Ovary (tissue), 7 donors: ENCODE measurements at regions not wholly inside any gene's neighbourhood (a gene's known extent, or its start where the extent isn't known, plus 50 kb on each side); places are given as distances from the start of the nearest gene placed in this dataset.

Experiments
- DNase-seq, 5 donors: peaks; one replicate each; pipeline ENCODE4 v3.0.0-alpha.2; 2019 to 2020
- H3K27ac ChIP-seq, 2 donors: fragments of 200-600 bp; one replicate each; pipeline versions ENCODE4 v1.5.1 to v1.8.0; 2019 to 2022
- H3K27me3 ChIP-seq: fragments of 200-600 bp; one replicate; pipeline ENCODE4 v1.8.0; 2022
- H3K36me3 ChIP-seq: fragments of 200-600 bp; sonication (generic); one replicate; pipeline ENCODE4 v1.5.1; 2019
- H3K4me1 ChIP-seq: one replicate; pipeline ENCODE4 v1.8.1; 2013; ENCODE audit warnings: mild to moderate bottlenecking, moderate library complexity; ENCODE audit not compliant: insufficient read depth
- H3K4me3 ChIP-seq: fragments of 200-600 bp; sonication (generic); one replicate; pipeline ENCODE4 v1.5.1; 2017
- H3K9me3 ChIP-seq, 2 donors: fragments of 200-600 bp in 1 of 2; sonication (generic) in 1 of 2; one replicate each; pipeline versions ENCODE4 v1.5.1 to v1.8.1; 2013 to 2019; ENCODE audit warnings: mild to moderate bottlenecking in 1 of 2, moderate library complexity in 1 of 2
- CTCF ChIP-seq, 3 donors: fragments of 450-650 bp in 2 of 3; fragments of 200-600 bp in 1 of 3; IDR thresholded peaks; one replicate each; pipeline versions ENCODE4 v1.5.1 to v1.8.0; 2016 to 2022; ENCODE audit warnings: antibody characterized with exemption in 3 of 3, mild to moderate bottlenecking in 1 of 3
- EP300 ChIP-seq: sonication (generic); formaldehyde crosslinking; IDR thresholded peaks from one replicate; pipeline ENCODE4 v1.6.1; 2017; ENCODE audit warnings: antibody characterized with exemption
- POLR2A ChIP-seq: fragments of 450-650 bp; IDR thresholded peaks from one replicate; pipeline ENCODE4 v1.6.1; 2017; ENCODE audit warnings: antibody characterized with exemption, mild to moderate bottlenecking, moderate library complexity
- WGBS, 3 donors: extraction: QIAGEN DNeasy Blood & Tissue Kit in 1 of 3; methylation state at CpG; one replicate each; pipeline versions ENCODE4 v1.1.5 to v1.1.7; 2013 to 2017; 5-methylcytosine and 5-hydroxymethylcytosine counted together
- intact Hi-C, 4 donors: fragments of 100-400 bp; cut with DNase I; formaldehyde crosslinking; loops; one replicate each; pipeline versions ENCODE4 v1.11.0 to v1.15.1; 2022 to 2023
- donor health status: DM: no; HTN: no; CAD: no; lungs with moderate emphysema.
- donor health status: DM: no; HTN: no; CAD: no.
- donor health status: Bipolar disorder and iron deficiency.
- donor health status: DM: no; HTN: no; CAD: no.
- donor health status: DM: yes; HTN: yes; CAD: no.

GRCh38 chr16:64542152-64542551 lies 579.7 kb downstream of the CDH11 start:
- no peaks in the 10 kb centered on the region for H3K4me1 ChIP-seq
- no peak for DNase-seq
- no peak overlapping the region for H3K4me3 ChIP-seq
- intact Hi-C loops = no loop called here
- H3K27ac ChIP-seq = no peak overlapping the region
- no peaks in the 10 kb centered on the region for H3K27me3 ChIP-seq
- H3K36me3 ChIP-seq = no peaks in the 10 kb centered on the region
- no peaks in the 10 kb centered on the region for H3K9me3 ChIP-seq
- no peak for TF ChIP-seq POLR2A
- no peak for TF ChIP-seq EP300
- WGBS, 3 donors = 94 to 96% (median 96%) methylated on average over 2 of the region's 2 CpGs

- intact Hi-C loops = no loop called here
- no peaks in the 10 kb centered on the region for H3K36me3 ChIP-seq
- no peaks in the 10 kb centered on the region for H3K27me3 ChIP-seq
- no peaks in the 10 kb centered on the region for H3K9me3 ChIP-seq
- no peak for TF ChIP-seq EP300
- no peak for TF ChIP-seq POLR2A
- TF ChIP-seq CTCF (IDR thresholded peaks at IDR 0.05) = no peak
- no peak overlapping the region for H3K27ac ChIP-seq
- no peaks in the 10 kb centered on the region for H3K4me1 ChIP-seq
- no peak for DNase-seq
- no peak overlapping the region for H3K4me3 ChIP-seq
- 74 to 78% (median 76%) methylated on average over 2 of the region's 2 CpGs for WGBS, 3 donors
Measured at GRCh38 chr16:64541621-64542020, 580.2 kb downstream of the CDH11 start.

- no peak for DNase-seq
- no peaks in the 10 kb centered on the region for H3K36me3 ChIP-seq
- 62 to 68% (median 66%) methylated on average over 3 of the region's 3 CpGs for WGBS, 3 donors
- intact Hi-C loops = no loop called here
- TF ChIP-seq EP300 = no peak
- no peak for TF ChIP-seq POLR2A
- TF ChIP-seq CTCF (IDR thresholded peaks at IDR 0.05) = no peak
- no peaks in the 10 kb centered on the region for H3K27me3 ChIP-seq
- no peak overlapping the region for H3K27ac ChIP-seq
- H3K9me3 ChIP-seq = no peaks in the 10 kb centered on the region
- no peak overlapping the region for H3K4me3 ChIP-seq
- no peaks in the 10 kb centered on the region for H3K4me1 ChIP-seq
Measured at GRCh38 chr16:64540434-64540833, 581.4 kb downstream of the CDH11 start.

GRCh38 chr16:64539811-64540371 lies 582.0 kb downstream of the CDH11 start:
- Histone ChIP-seq H3K36me3 (no peaks in the 10 kb centered on the region), H3K27me3 (no peaks in the 10 kb centered on the region), H3K4me1 (no peaks in the 10 kb centered on the region), H3K4me3 (no peak overlapping the region), H3K9me3 (no peaks in the 10 kb centered on the region), H3K27ac (no peak overlapping the region)
- intact Hi-C loops = no loop called here
- TF ChIP-seq CTCF (IDR thresholded peaks at IDR 0.05) (no peak), EP300 (no peak), POLR2A (no peak)
- DNase-seq = no peak
- WGBS, 3 donors = 80 to 87% (median 80%) methylated on average over 4 of the region's 4 CpGs

GRCh38 chr16:64534180-64534780 lies 587.6 kb downstream of the CDH11 start:
- H3K36me3 ChIP-seq = no peaks in the 10 kb centered on the region
- intact Hi-C loops = no loop called here
- H3K4me1 ChIP-seq = no peaks in the 10 kb centered on the region
- no peak for TF ChIP-seq EP300
- TF ChIP-seq POLR2A = no peak
- no peak for TF ChIP-seq CTCF (IDR thresholded peaks at IDR 0.05)
- H3K9me3 ChIP-seq = no peaks in the 10 kb centered on the region
- 86 to 92% (median 89%) methylated on average over 6 of the region's 6 CpGs for WGBS, 3 donors
- no peak for DNase-seq
- no peak overlapping the region for H3K27ac ChIP-seq
- no peaks in the 10 kb centered on the region for H3K27me3 ChIP-seq
- no peak overlapping the region for H3K4me3 ChIP-seq
